Activated T-helper 17 cell treated with anti-CD3 and anti-CD28 coated beads, Interleukin-2, amount 50 U/mL, for 72 hours (primary cell): ENCODE measurements at regions not wholly inside any gene's neighbourhood (a gene's known extent, or its start where the extent isn't known, plus 50 kb on each side); places are given as distances from the start of the nearest gene placed in this dataset.
"Not testable (repeated sequence)": the region's sequence is repeated elsewhere in the genome, so short reads cannot be mapped to it uniquely, and the experiment has no call there.

Experiments used
- ATAC-seq: fragments of 150-1000 bp; cut with Tn5 transposase; replicated peaks from 2 replicates; pipeline ENCODE4 v1.10.0; 2021; ENCODE audit warnings: mild to moderate bottlenecking, moderate library complexity
- H3K27ac Mint-ChIP-seq: one replicate; pipeline ENCODE4 v1.8.0; 2022; ENCODE audit warnings: mixed read lengths
- H3K27me3 Mint-ChIP-seq: one replicate; pipeline ENCODE4 v1.8.0; 2022; ENCODE audit warnings: mixed read lengths
- H3K36me3 Mint-ChIP-seq: one replicate; pipeline ENCODE4 v1.8.0; 2022; ENCODE audit warnings: low read depth, mild to moderate bottlenecking, mixed read lengths
- H3K4me1 Mint-ChIP-seq: one replicate; pipeline ENCODE4 v1.8.0; 2022; ENCODE audit warnings: mixed read lengths
- H3K4me3 Mint-ChIP-seq: one replicate; pipeline ENCODE4 v1.8.0; 2022; ENCODE audit warnings: mild to moderate bottlenecking, mixed read lengths
- H3K9me3 Mint-ChIP-seq: one replicate; pipeline ENCODE4 v1.8.0; 2022; ENCODE audit warnings: mixed read lengths

- Mint-ChIP-seq H3K27me3 (peaks cover under 1% of the 10 kb centered on the region), H3K36me3 (no peaks in the 10 kb centered on the region), H3K9me3 (no peaks in the 10 kb centered on the region), H3K4me1 (no peaks in the 10 kb centered on the region), H3K4me3 (no peak overlapping the region), H3K27ac (no peak overlapping the region)
- no peak for ATAC-seq
Measured at GRCh38 chr13:100773429-100773828, 98.8 kb upstream of the TMTC4 start.

GRCh38 chr13:100767192-100767591, 92.6 kb upstream of the TMTC4 start:
- Mint-ChIP-seq H3K4me3 (no peak overlapping the region), H3K4me1 (no peaks in the 10 kb centered on the region), H3K36me3 (no peaks in the 10 kb centered on the region), H3K27me3 (peaks cover 4% of the 10 kb centered on the region), H3K9me3 (no peaks in the 10 kb centered on the region), H3K27ac (no peak overlapping the region)
- ATAC-seq, result peak; percentile 9

- not testable (repeated sequence) for H3K4me3 Mint-ChIP-seq, H3K27me3 Mint-ChIP-seq, H3K9me3 Mint-ChIP-seq, H3K36me3 Mint-ChIP-seq, H3K27ac Mint-ChIP-seq, H3K4me1 Mint-ChIP-seq, ATAC-seq
Measured at GRCh38 chr13:100766570-100766969, 92.0 kb upstream of the TMTC4 start.

- H3K36me3 Mint-ChIP-seq, result no peaks in the 10 kb centered on the region
- no peak overlapping the region for H3K27ac Mint-ChIP-seq
- no peak overlapping the region for H3K4me3 Mint-ChIP-seq
- H3K27me3 Mint-ChIP-seq, result peaks cover 4% of the 10 kb centered on the region
- no peak for ATAC-seq
- H3K9me3 Mint-ChIP-seq, result no peaks in the 10 kb centered on the region
- H3K4me1 Mint-ChIP-seq, result no peaks in the 10 kb centered on the region
Measured at GRCh38 chr13:100764937-100765336, 90.3 kb upstream of the TMTC4 start.

- not testable (repeated sequence) for H3K36me3 Mint-ChIP-seq, ATAC-seq, H3K4me1 Mint-ChIP-seq, H3K27me3 Mint-ChIP-seq, H3K9me3 Mint-ChIP-seq, H3K27ac Mint-ChIP-seq, H3K4me3 Mint-ChIP-seq
Measured at GRCh38 chr13:100762126-100762525, 87.5 kb upstream of the TMTC4 start.

- Mint-ChIP-seq H3K27me3 (peaks cover 4% of the 10 kb centered on the region), H3K9me3 (no peaks in the 10 kb centered on the region), H3K4me1 (no peaks in the 10 kb centered on the region), H3K4me3 (no peak overlapping the region), H3K27ac (no peak overlapping the region), H3K36me3 (no peaks in the 10 kb centered on the region)
- ATAC-seq, result no peak
Measured at GRCh38 chr13:100755891-100756290, 81.3 kb upstream of the TMTC4 start.

- H3K27me3 Mint-ChIP-seq, result peaks cover 4% of the 10 kb centered on the region
- no peaks in the 10 kb centered on the region for H3K36me3 Mint-ChIP-seq
- H3K27ac Mint-ChIP-seq, result no peak overlapping the region
- no peak overlapping the region for H3K4me3 Mint-ChIP-seq
- H3K9me3 Mint-ChIP-seq, result no peaks in the 10 kb centered on the region
- H3K4me1 Mint-ChIP-seq, result no peaks in the 10 kb centered on the region
- ATAC-seq, result no peak
Measured at GRCh38 chr13:100754459-100754858, 79.9 kb upstream of the TMTC4 start.

- H3K36me3 Mint-ChIP-seq, result no peaks in the 10 kb centered on the region
- no peaks in the 10 kb centered on the region for H3K9me3 Mint-ChIP-seq
- H3K4me3 Mint-ChIP-seq, result no peak overlapping the region
- no peaks in the 10 kb centered on the region for H3K4me1 Mint-ChIP-seq
- no peak overlapping the region for H3K27ac Mint-ChIP-seq
- no peaks in the 10 kb centered on the region for H3K27me3 Mint-ChIP-seq
- no peak for ATAC-seq
Measured at GRCh38 chr13:100753376-100753775, 78.8 kb upstream of the TMTC4 start.

GRCh38 chr13:100751826-100752225, 77.2 kb upstream of the TMTC4 start:
- Mint-ChIP-seq H3K9me3 (no peaks in the 10 kb centered on the region), H3K4me3 (no peak overlapping the region), H3K27ac (no peak overlapping the region), H3K4me1 (no peaks in the 10 kb centered on the region), H3K27me3 (peaks cover 4% of the 10 kb centered on the region), H3K36me3 (no peaks in the 10 kb centered on the region)
- no peak for ATAC-seq

GRCh38 chr13:100746953-100747683, 72.5 kb upstream of the TMTC4 start:
- Mint-ChIP-seq H3K27me3 (peaks cover 17% of the 10 kb centered on the region), H3K9me3 (no peaks in the 10 kb centered on the region), H3K36me3 (no peaks in the 10 kb centered on the region), H3K4me1 (no peaks in the 10 kb centered on the region), H3K27ac (no peak overlapping the region), H3K4me3 (no peak overlapping the region)
- ATAC-seq, result no peak

- Mint-ChIP-seq H3K36me3 (no peaks in the 10 kb centered on the region), H3K4me1 (no peaks in the 10 kb centered on the region), H3K27ac (no peak overlapping the region), H3K27me3 (peaks cover 16% of the 10 kb centered on the region), H3K4me3 (no peak overlapping the region), H3K9me3 (peaks cover 3% of the 10 kb centered on the region)
- no peak for ATAC-seq
Measured at GRCh38 chr13:100738176-100738855, 63.7 kb upstream of the TMTC4 start.

GRCh38 chr13:100735494-100735893, 60.9 kb upstream of the TMTC4 start:
- Mint-ChIP-seq H3K4me1 (no peaks in the 10 kb centered on the region), H3K36me3 (no peaks in the 10 kb centered on the region), H3K9me3 (peaks cover 3% of the 10 kb centered on the region), H3K27ac (no peak overlapping the region), H3K27me3 (peaks cover 18% of the 10 kb centered on the region), H3K4me3 (no peak overlapping the region)
- no peak for ATAC-seq

- Mint-ChIP-seq H3K4me3 (no peak overlapping the region), H3K9me3 (peaks cover 3% of the 10 kb centered on the region), H3K27me3 (peaks cover 18% of the 10 kb centered on the region), H3K27ac (no peak overlapping the region), H3K4me1 (no peaks in the 10 kb centered on the region), H3K36me3 (no peaks in the 10 kb centered on the region)
- no peak for ATAC-seq
Measured at GRCh38 chr13:100734194-100734720, 59.7 kb upstream of the TMTC4 start.

GRCh38 chr13:100733261-100733660, 58.7 kb upstream of the TMTC4 start:
- no peak overlapping the region for H3K4me3 Mint-ChIP-seq
- H3K9me3 Mint-ChIP-seq, result peaks cover 2% of the 10 kb centered on the region
- H3K4me1 Mint-ChIP-seq, result no peaks in the 10 kb centered on the region
- H3K27ac Mint-ChIP-seq, result no peak overlapping the region
- no peaks in the 10 kb centered on the region for H3K36me3 Mint-ChIP-seq
- no peak for ATAC-seq
- peaks cover 14% of the 10 kb centered on the region for H3K27me3 Mint-ChIP-seq

- Mint-ChIP-seq H3K4me3 (no peak overlapping the region), H3K27me3 (peaks cover 10% of the 10 kb centered on the region)
Measured at GRCh38 chr13:100728201-100728600, 53.6 kb upstream of the TMTC4 start.

More at GRCh38 chr13:100728201-100728600, 53.6 kb upstream of the TMTC4 start:
- no peaks in the 10 kb centered on the region for H3K4me1 Mint-ChIP-seq
- ATAC-seq, result no peak
- no peak overlapping the region for H3K27ac Mint-ChIP-seq
- no peaks in the 10 kb centered on the region for H3K9me3 Mint-ChIP-seq
- no peaks in the 10 kb centered on the region for H3K36me3 Mint-ChIP-seq
